Naive thymus-derived CD8-positive, alpha-beta T cell (primary cell): ENCODE measurements at regions not wholly inside any gene's neighbourhood (a gene's known extent, or its start where the extent isn't known, plus 50 kb on each side); places are given as distances from the start of the nearest gene placed in this dataset.
"Not testable (repeated sequence)": the region's sequence is repeated elsewhere in the genome, so short reads cannot be mapped to it uniquely, and the experiment has no call there.

Source experiments
- ATAC-seq, 2 donors: fragments of 150-1000 bp; cut with Tn5 transposase in 1 of 2; sonication (Bioruptor Pico), chemical (Tn5 transposase) in 1 of 2; 1 replicate in 1 of 2; 2 replicates in 1 of 2; pipeline ENCODE4 v1.10.0; 2021; ENCODE audit warnings: mild to moderate bottlenecking in 2 of 2, moderate library complexity in 2 of 2
- POLR2A ChIA-PET: fragments of 350-600 bp; sonication (Branson Sonifier 250); formaldehyde crosslinking; loops from one replicate; lab custom pipeline; 2021; ENCODE audit warnings: antibody characterized with exemption; lab: Charles Lee
- DNase-seq, 10 donors: peaks; one replicate each; pipeline versions ENCODE4 v3.0.0 to v3.0.0-alpha.2; 2020 to 2022
- H3K27ac Mint-ChIP-seq, 10 donors: one replicate each; pipeline ENCODE4 v1.8.0; 2020 to 2022; ENCODE audit warnings: mild to moderate bottlenecking in 10 of 10, mixed read lengths in 10 of 10, moderate library complexity in 4 of 10, inconsistent platforms in 1 of 10
- H3K27me3 Mint-ChIP-seq, 5 donors: one replicate each; pipeline ENCODE4 v1.8.0; 2021 to 2022; ENCODE audit warnings: mixed read lengths in 5 of 5
- H3K36me3 Mint-ChIP-seq, 3 donors: one replicate each; pipeline ENCODE4 v1.8.0; 2020 to 2022; ENCODE audit warnings: mixed read lengths in 3 of 3, mild to moderate bottlenecking in 2 of 3, inconsistent platforms in 1 of 3
- H3K4me1 Mint-ChIP-seq, 4 donors: one replicate each; pipeline ENCODE4 v1.8.0; 2021 to 2022; ENCODE audit warnings: mixed read lengths in 4 of 4
- H3K4me3 Mint-ChIP-seq, 10 donors: one replicate each; pipeline ENCODE4 v1.8.0; 2020 to 2022; ENCODE audit warnings: mild to moderate bottlenecking in 10 of 10, mixed read lengths in 10 of 10, moderate library complexity in 6 of 10, inconsistent platforms in 1 of 10
- H3K9me3 Mint-ChIP-seq, 9 donors: one replicate each; pipeline ENCODE4 v1.8.0; 2020 to 2022; ENCODE audit warnings: mixed read lengths in 9 of 9, mild to moderate bottlenecking in 3 of 9, inconsistent platforms in 1 of 9, moderate library complexity in 1 of 9

DNA sequence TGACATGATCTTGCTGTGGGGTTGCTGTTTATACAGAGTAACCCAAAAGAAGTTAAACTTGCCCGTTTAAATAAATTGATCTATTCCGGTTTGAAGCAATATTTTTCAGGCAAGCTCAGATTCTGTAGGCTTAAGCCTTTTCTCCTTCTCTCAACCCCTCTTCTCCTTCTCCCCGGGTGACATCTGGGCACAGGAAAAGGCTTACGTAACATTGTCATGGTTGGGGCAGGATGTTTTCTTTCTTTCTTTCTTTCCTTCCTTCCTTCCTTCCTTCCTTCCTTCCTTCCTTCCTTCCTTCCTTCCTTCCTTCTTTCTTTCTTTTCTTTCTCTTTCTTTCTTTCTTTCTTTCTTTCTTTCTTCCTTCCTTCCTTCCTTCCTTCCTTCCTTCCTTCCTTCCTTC, 315.5 kb upstream of the SPRED2 start:
- H3K36me3 Mint-ChIP-seq, POLR2A ChIA-PET, H3K27ac Mint-ChIP-seq, DNase-seq, H3K4me1 Mint-ChIP-seq, H3K4me3 Mint-ChIP-seq, H3K9me3 Mint-ChIP-seq, ATAC-seq: not testable (repeated sequence)
- peaks cover 0 to 19% (median 1%) of the 10 kb centered on the region in 5 donors for H3K27me3 Mint-ChIP-seq

DNA sequence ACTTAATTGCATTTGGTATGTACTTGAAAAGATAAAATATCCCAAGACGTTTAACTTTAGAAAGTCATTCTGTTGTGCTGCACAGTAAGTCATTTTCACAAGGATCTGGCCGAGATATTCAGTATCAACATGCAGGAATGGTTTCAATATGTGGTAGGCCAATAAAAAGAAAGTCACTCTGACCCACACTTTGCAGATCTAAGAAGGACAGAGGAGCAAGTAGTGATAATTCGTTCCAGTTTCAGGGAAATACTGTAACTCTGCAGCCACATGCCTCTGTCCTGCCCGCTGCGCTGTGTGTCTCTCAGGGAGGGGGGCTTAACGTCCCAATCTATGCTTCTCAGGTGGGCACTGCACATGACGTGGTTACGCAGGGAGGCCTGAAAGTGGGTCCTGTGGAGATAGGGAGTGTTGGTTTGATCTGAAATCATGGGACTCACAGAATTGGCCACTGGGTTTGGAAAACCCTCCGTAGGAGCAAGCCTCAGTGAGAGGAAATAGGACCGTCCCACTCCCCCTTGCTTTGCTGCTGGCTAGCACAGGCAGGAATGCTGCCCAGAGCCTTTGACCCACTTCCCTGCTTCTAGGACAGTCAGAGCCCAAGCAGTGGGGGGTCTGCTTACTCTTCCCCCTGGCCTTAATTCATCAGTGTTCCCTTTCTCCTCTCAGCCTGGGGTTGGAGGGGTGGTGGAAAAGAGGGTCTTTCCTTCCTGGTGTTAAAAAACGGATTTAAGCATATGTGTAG, 314.7 kb upstream of the SPRED2 start:
- peaks cover 0 to 4% (median 0%) of the 10 kb centered on the region in 9 donors for H3K9me3 Mint-ChIP-seq
- DNase-seq: no peak
- no peak overlapping the region for H3K27ac Mint-ChIP-seq
- H3K27me3 Mint-ChIP-seq: peaks cover 1 to 26% (median 7%) of the 10 kb centered on the region in 5 donors
- peaks cover 0 to 2% (median 0%) of the 10 kb centered on the region in 4 donors for H3K4me1 Mint-ChIP-seq
- H3K4me3 Mint-ChIP-seq: no peak overlapping the region
- no peaks in the 10 kb centered on the region for H3K36me3 Mint-ChIP-seq
- POLR2A ChIA-PET: no interaction called here
- ATAC-seq: no peak

DNA sequence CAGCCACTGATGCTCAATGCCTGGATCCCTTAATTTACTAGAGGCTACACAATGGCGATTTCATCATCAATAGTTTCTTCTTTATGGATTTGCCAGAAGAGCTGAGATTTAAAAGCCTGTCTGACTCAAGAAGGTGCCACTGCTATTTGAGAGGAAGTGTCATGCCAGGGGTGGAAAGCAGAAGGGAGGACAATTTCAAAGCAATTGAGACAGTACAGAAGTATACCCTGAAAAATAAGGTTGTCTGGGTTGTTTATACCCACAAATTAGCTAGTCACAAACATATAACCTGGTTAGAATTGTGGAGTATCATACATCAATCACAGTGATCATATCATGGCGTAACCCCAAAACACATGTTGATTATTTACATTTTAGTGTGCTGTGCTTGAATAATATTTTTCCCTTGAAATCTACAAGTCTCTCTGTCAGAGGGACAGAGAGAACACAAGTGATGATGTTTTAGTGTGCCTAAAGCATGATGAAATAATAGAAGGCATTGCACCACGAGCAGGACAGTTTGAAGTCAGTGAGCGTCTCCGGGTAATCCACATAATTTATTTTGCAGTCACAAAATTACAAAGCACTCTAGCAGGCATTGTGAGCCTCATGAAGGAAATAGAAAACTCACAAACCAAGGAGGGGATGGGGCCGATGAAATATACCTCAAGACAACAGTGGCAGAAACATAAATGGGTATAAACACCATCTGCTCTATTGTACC, 312.2 kb upstream of the SPRED2 start:
- ATAC-seq (no peak), DNase-seq (no peak)
- Mint-ChIP-seq H3K4me1 (peaks cover 0 to 5% (median 0%) of the 10 kb centered on the region in 4 donors), H3K27me3 (peaks cover 1 to 42% (median 16%) of the 10 kb centered on the region in 5 donors), H3K9me3 (peaks cover 0 to 4% (median 0%) of the 10 kb centered on the region in 9 donors), H3K4me3 (no peak overlapping the region), H3K36me3 (no peaks in the 10 kb centered on the region), H3K27ac (no peak overlapping the region)
- POLR2A ChIA-PET: no interaction called here

DNA sequence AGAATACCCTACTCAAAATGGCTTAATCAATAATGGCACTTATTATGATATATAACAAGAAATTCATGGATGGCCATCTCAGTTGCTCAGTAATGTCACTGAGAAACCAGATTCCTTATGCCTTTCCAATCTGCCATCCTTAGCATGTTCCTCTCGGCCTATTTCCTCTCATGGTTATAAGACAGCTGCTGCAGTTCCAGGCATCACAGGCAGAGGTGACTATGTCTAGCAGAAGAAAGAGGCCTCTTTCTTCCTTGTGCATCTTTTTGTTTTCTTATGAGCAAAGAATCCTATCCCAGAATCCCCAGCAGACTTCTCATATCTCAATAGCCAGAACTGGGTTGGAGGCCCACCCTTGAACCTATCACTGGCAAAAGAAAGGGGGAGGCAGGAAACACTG, 310.6 kb upstream of the SPRED2 start:
- POLR2A ChIA-PET: no interaction called here
- no peak for ATAC-seq
- no peak overlapping the region for H3K4me3 Mint-ChIP-seq
- H3K9me3 Mint-ChIP-seq: peaks cover 0 to 3% (median 0%) of the 10 kb centered on the region in 9 donors
- no peak for DNase-seq
- peaks cover 1 to 42% (median 16%) of the 10 kb centered on the region in 5 donors for H3K27me3 Mint-ChIP-seq
- peaks cover 0 to 3% (median 0%) of the 10 kb centered on the region in 4 donors for H3K4me1 Mint-ChIP-seq
- no peaks in the 10 kb centered on the region for H3K36me3 Mint-ChIP-seq
- no peak overlapping the region for H3K27ac Mint-ChIP-seq

DNA sequence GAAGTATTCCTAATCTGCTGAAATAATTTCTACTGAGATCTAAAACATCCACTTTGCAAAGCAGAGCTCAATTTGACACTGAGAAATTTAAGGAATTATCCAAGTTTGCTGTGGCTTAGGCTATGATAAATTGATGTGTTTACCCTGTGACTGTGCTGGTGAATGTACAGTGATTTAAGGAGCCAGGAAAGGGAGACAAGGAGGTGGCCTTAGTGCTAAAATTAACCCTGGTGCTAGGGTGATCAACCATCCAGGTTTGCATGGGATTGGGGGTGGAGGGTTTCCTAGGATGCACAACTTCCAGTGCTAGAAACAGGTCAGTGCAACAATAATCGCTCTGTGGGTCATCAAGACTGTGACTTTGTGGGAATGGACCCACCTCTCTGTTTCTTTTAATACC, 307.5 kb upstream of the SPRED2 start:
- ATAC-seq (no peak), DNase-seq (no peak)
- POLR2A ChIA-PET: no interaction called here
- peaks cover 0 to 7% (median 0%) of the 10 kb centered on the region in 9 donors for H3K9me3 Mint-ChIP-seq
- peaks cover 6 to 59% (median 36%) of the 10 kb centered on the region in 5 donors for H3K27me3 Mint-ChIP-seq
- no peaks in the 10 kb centered on the region for H3K36me3 Mint-ChIP-seq
- no peak overlapping the region for H3K27ac Mint-ChIP-seq
- H3K4me3 Mint-ChIP-seq: no peak overlapping the region
- H3K4me1 Mint-ChIP-seq: peaks cover 0 to 3% (median 0%) of the 10 kb centered on the region in 4 donors

DNA sequence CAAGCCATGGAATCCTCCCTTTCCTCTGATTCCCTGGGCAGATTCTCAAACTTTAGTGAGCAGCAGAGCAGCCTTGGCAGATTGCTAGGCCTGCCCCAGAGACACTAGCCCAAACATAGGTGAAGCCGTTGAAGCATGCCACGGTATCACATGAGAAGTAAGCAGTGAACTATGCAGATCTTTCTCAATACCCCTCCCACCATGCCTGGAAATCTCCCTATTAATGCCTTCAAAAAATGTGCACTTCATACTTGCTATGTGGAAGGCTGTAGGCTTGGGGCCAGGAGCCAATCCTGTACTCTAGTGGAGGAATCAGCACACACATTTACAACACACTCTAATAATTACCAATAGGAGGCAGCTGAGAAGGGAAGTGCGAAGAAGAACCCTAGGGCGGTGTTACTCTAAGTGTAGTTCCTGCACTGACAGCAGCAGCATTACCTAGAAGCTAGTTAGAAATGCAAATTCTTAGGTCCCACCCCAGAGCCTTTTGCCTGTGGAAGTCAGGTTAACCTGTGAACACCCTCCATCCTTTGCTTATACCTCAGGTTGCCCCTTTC, 305.1 kb upstream of the SPRED2 start:
- Mint-ChIP-seq H3K9me3 (peaks cover 0 to 8% (median 0%) of the 10 kb centered on the region in 9 donors), H3K4me1 (peaks cover 0 to 3% (median 0%) of the 10 kb centered on the region in 4 donors), H3K27me3 (peaks cover 9 to 59% (median 34%) of the 10 kb centered on the region in 5 donors), H3K4me3 (no peak overlapping the region), H3K36me3 (no peaks in the 10 kb centered on the region), H3K27ac (no peak overlapping the region)
- POLR2A ChIA-PET: no interaction called here
- no peak for DNase-seq
- ATAC-seq: no peak

DNA sequence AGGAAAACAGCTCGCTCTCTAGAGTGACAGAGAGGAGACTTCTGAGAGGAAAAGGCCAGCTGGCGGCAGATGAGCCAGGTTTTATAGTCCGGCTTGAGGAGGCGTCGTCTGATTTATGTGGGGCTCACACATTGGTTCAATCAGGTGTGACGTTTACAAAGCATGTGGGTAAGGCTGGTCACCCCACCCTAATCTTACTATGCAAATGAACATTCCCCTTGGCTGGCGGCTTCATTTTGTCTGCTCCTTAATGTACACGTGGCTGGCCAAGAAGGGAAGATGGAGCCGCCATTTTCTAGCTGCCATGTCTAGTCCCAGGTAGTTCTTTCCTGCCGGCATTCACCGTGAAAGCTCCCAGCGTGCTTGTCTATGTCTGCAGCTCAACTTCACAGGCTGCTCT, 299.1 kb upstream of the SPRED2 start:
- Mint-ChIP-seq H3K9me3 (peaks cover 0 to 7% (median 0%) of the 10 kb centered on the region in 9 donors), H3K4me1 (no peaks in the 10 kb centered on the region), H3K27ac (no peak overlapping the region), H3K36me3 (no peaks in the 10 kb centered on the region), H3K4me3 (no peak overlapping the region), H3K27me3 (peaks cover 4 to 34% (median 10%) of the 10 kb centered on the region in 5 donors)
- DNase-seq (no peak), ATAC-seq (no peak)
- POLR2A ChIA-PET: no interaction called here

DNA sequence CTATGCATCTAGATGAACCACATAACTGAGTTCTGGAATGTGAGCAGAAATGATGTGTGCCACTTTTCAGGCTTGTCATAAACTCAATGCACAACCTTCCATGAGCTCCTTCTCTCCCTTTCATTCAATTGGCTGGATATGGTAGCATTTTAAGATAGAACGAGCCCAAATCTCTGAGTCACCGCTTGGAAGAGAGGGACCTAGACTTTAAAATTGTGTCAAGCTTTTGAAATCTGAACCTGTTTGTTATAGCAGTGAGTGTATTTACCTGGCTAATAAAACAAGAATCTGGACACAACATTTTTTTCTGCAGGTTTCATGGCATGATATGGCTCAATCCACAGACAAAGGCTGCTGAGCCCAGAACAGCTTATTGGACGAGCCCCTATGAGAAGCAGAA, 297.8 kb upstream of the SPRED2 start:
- Mint-ChIP-seq H3K27ac (no peak overlapping the region), H3K4me1 (no peaks in the 10 kb centered on the region), H3K4me3 (no peak overlapping the region), H3K27me3 (peaks cover 4 to 21% (median 6%) of the 10 kb centered on the region in 5 donors), H3K36me3 (no peaks in the 10 kb centered on the region), H3K9me3 (peaks cover 0 to 11% (median 2%) of the 10 kb centered on the region in 9 donors)
- POLR2A ChIA-PET: no interaction called here
- DNase-seq: no peak
- no peak for ATAC-seq

DNA sequence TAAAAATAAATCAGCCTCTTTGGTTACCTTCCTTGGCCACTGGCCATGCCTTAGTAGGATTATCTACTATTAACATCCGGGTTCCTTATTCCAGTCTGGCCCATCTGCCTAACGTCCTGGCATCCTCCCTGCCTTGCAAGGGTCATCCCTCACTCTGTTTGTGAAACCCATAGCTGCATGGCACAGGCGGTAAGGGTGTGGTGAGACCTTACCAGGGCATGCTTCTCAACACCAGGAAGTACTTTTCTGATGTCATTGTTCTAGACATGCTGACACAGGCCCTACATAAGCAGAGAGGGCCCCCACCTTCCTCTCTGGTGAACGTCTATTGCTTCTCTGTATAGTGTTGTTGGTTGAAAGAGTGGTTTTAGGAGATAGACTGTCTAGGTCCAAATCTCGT, 296.8 kb upstream of the SPRED2 start:
- Mint-ChIP-seq H3K27ac (no peak overlapping the region), H3K27me3 (peaks cover 0 to 12% (median 4%) of the 10 kb centered on the region in 5 donors), H3K4me1 (no peaks in the 10 kb centered on the region), H3K4me3 (no peak overlapping the region), H3K9me3 (peaks cover 0 to 11% (median 1%) of the 10 kb centered on the region in 9 donors), H3K36me3 (no peaks in the 10 kb centered on the region)
- ATAC-seq (no peak), DNase-seq (no peak)
- POLR2A ChIA-PET: no interaction called here

DNA sequence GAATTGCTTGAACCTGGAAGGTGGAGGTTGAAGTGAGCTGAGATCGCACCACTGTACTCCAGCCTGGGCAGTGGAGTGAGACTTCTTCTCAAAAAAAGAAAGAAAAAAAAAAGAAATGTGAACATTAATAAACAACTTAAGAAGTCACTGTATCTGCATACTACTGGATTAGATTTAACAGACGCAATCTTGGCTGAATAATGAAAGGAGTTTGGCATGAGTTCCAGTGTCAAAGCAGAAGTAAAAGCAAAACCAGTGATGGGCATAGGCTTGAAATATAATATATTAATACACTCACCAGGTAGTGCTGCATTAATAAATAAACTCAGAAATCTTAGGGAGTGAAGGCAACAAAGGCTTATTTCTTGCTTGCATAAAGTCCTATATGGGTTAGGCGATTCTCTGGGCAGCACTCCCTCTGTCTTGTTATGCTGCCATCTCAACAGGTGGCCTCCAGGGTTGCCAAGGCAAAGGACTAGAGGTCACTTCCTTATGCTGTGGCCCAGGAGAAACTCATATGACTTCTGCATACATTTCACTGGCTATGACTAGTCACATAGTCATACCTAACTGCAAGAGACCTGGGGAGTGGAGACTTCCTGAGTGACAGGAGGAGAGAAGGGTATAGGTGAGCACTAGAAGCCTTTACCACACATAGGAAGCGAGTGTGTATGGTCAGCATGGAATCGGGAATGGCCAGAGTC, 296.2 kb upstream of the SPRED2 start:
- Mint-ChIP-seq H3K27ac (no peak overlapping the region), H3K4me1 (no peaks in the 10 kb centered on the region), H3K27me3 (peaks cover 0 to 11% (median 3%) of the 10 kb centered on the region in 5 donors), H3K36me3 (no peaks in the 10 kb centered on the region), H3K4me3 (no peak overlapping the region), H3K9me3 (peaks cover 0 to 11% (median 1%) of the 10 kb centered on the region in 9 donors)
- no peak for ATAC-seq
- POLR2A ChIA-PET: no interaction called here
- no peak for DNase-seq

DNA sequence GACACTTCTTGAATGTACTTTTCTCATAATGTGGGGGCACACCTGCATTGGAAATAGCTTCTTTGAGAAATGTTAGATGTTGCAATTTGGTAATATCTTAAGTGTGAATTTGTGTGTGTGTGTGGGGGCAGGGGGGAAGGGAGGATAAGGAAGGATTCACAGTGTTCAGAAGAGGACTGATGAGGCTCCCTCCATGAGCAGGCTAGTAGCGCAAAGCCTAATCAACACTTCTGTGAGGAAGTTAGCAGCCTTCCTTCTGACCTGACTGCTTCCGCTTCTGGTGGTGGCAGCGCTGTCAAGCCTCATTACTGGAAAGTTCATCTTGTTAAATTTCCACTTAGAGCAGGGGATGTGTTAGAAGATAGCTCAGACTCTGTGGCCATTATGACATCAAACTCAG, 295.4 kb upstream of the SPRED2 start:
- H3K27ac Mint-ChIP-seq: no peak overlapping the region
- no peaks in the 10 kb centered on the region for H3K36me3 Mint-ChIP-seq
- DNase-seq (no peak), ATAC-seq (no peak)
- peaks cover 0 to 11% (median 0%) of the 10 kb centered on the region in 9 donors for H3K9me3 Mint-ChIP-seq
- peaks cover 0 to 19% (median 3%) of the 10 kb centered on the region in 5 donors for H3K27me3 Mint-ChIP-seq
- POLR2A ChIA-PET: no interaction called here
- no peaks in the 10 kb centered on the region for H3K4me1 Mint-ChIP-seq
- no peak overlapping the region for H3K4me3 Mint-ChIP-seq

DNA sequence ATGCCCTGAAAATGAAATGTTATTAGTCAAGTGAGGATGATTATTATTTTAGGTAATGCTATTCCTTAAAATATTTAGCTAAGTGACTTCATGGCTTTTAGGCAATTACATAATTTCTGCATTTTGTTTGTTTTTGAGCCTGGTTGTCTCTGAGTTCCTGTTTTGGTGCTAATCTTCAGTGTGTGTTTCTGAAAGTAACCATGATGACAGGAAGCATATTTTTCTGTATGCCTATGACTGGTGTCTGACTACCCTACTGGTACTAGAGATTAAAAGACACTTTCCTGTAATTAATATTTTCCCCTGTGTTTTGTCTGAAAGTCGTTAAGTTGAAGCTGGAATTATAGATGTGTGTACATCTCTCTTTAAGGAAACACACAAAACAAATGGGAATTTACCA, 295.0 kb upstream of the SPRED2 start:
- POLR2A ChIA-PET: no interaction called here
- Mint-ChIP-seq H3K27me3 (peaks cover 1 to 23% (median 5%) of the 10 kb centered on the region in 5 donors), H3K9me3 (peaks cover 0 to 11% (median 0%) of the 10 kb centered on the region in 9 donors), H3K36me3 (no peaks in the 10 kb centered on the region), H3K4me1 (no peaks in the 10 kb centered on the region), H3K4me3 (no peak overlapping the region), H3K27ac (no peak overlapping the region)
- DNase-seq (no peak), ATAC-seq (no peak)
